HEK293 (cell line): ENCODE measurements at regions not wholly inside any gene's neighbourhood (a gene's known extent, or its start where the extent isn't known, plus 50 kb on each side); places are given as distances from the start of the nearest gene placed in this dataset.

Experiments used
- CTCF ChIA-PET: fragments of 350-600 bp; formaldehyde crosslinking; extraction: SDS; loops from one replicate; lab custom pipeline; 2021; ENCODE audit warnings: antibody characterized with exemption; lab: Yijun Ruan, JAX
- POLR2A ChIA-PET: fragments of 300-600 bp; formaldehyde crosslinking; extraction: SDS; loops from one replicate; lab custom pipeline; 2020; ENCODE audit warnings: antibody characterized with exemption, inconsistent platforms; lab: Yijun Ruan, JAX
- H3K27ac ChIP-seq: fragments of 200-500 bp; sonication (Bioruptor generic); 2 replicates; pipeline ENCODE4 v1.5.1; 2014; ENCODE audit warnings: low read depth, low read length, control low read depth, inconsistent platforms; ENCODE audit errors: extremely low read depth
- H3K36me3 ChIP-seq, 2 experiments: fragments of 200-500 bp in 1 of 2; sonication (Bioruptor generic) in 1 of 2; 1 replicate in 1 of 2; 2 replicates in 1 of 2; pipeline ENCODE4 v1.5.1; 2014 to 2017; ENCODE audit warnings: inconsistent platforms in 2 of 2, low read length in 2 of 2; ENCODE audit not compliant: control insufficient read depth in 2 of 2, insufficient read depth in 1 of 2
- H3K4me1 ChIP-seq: fragments of 200-500 bp; sonication (Bioruptor generic); 2 replicates; pipeline ENCODE4 v1.5.1; 2014; ENCODE audit warnings: mild to moderate bottlenecking, low read length, inconsistent platforms; ENCODE audit not compliant: control insufficient read depth, insufficient read depth
- H3K4me3 ChIP-seq: 2 replicates; pipeline ENCODE4 v1.5.1; 2011; ENCODE audit warnings: low read depth, mild to moderate bottlenecking, control low read depth, low read length, moderate library complexity
- H3K9me3 ChIP-seq: fragments of 200-500 bp; sonication (Bioruptor generic); 2 replicates; pipeline ENCODE4 v1.5.1; 2014; ENCODE audit warnings: low read depth, low read length, inconsistent platforms; ENCODE audit not compliant: control insufficient read depth, insufficient read depth
- KLF10 ChIP-seq: fragments of 450-650 bp; IDR thresholded peaks from 2 replicates; pipeline ENCODE4 v1.5.1; 2018; ENCODE audit warnings: missing biosample characterization, mild to moderate bottlenecking, missing genetic modification characterization
- KLF9 ChIP-seq: fragments of 450-650 bp; formaldehyde crosslinking; IDR thresholded peaks from 2 replicates; pipeline ENCODE4 v1.5.1; 2016; ENCODE audit warnings: missing biosample characterization, missing genetic modification characterization, low read depth
- SETDB1 ChIP-seq: IDR thresholded peaks from one replicate; pipeline ENCODE4 v1.6.1; 2017; ENCODE audit warnings: mild to moderate bottlenecking, low read length, moderate library complexity, mixed read lengths; ENCODE audit not compliant: insufficient read length
- TCF7L2 ChIP-seq: IDR thresholded peaks from 2 replicates; pipeline ENCODE4 v1.6.1; 2011; ENCODE audit warnings: low read depth, mild to moderate bottlenecking, inconsistent platforms, low read length, moderate library complexity, borderline replicate concordance
- ZBTB17 ChIP-seq: fragments of 450-650 bp; formaldehyde crosslinking; IDR thresholded peaks from 2 replicates; pipeline ENCODE4 v1.5.1; 2016; ENCODE audit warnings: missing biosample characterization, missing genetic modification characterization
- ZBTB48 ChIP-seq: fragments of 450-650 bp; formaldehyde crosslinking; IDR thresholded peaks from 2 replicates; pipeline ENCODE4 v1.5.1; 2016; ENCODE audit warnings: missing biosample characterization, missing genetic modification characterization
- ZFHX2 ChIP-seq: fragments of 450-650 bp; formaldehyde crosslinking; conservative IDR thresholded peaks from 2 replicates; pipeline ENCODE4 v1.5.1; 2016; ENCODE audit warnings: missing biosample characterization, missing genetic modification characterization
- ZNF302 ChIP-seq: fragments of 450-650 bp; formaldehyde crosslinking; IDR thresholded peaks from 2 replicates; pipeline ENCODE4 v1.5.1; 2016; ENCODE audit warnings: missing biosample characterization, missing genetic modification characterization, low read depth
- ZNF335 ChIP-seq: fragments of 450-650 bp; formaldehyde crosslinking; conservative IDR thresholded peaks from 2 replicates; pipeline ENCODE4 v1.5.1; 2016; ENCODE audit warnings: missing biosample characterization, missing genetic modification characterization
- ZNF341 ChIP-seq: fragments of 450-650 bp; formaldehyde crosslinking; IDR thresholded peaks from 2 replicates; pipeline ENCODE4; 2016; ENCODE audit warnings: low read depth, missing biosample characterization, missing genetic modification characterization
- TF ChIP-seq, protein P1 (sequence below): fragments of 450-650 bp; formaldehyde crosslinking; IDR thresholded peaks from 2 replicates; pipeline ENCODE4 v1.5.1; 2016; ENCODE audit warnings: missing biosample characterization, missing genetic modification characterization
- TF ChIP-seq, protein P2 (sequence below): fragments of 450-650 bp; formaldehyde crosslinking; IDR thresholded peaks from 2 replicates; pipeline ENCODE4 v1.5.1; 2016; ENCODE audit warnings: missing biosample characterization, missing genetic modification characterization, low read depth
- TF ChIP-seq, protein P3 (sequence below): fragments of 450-650 bp; formaldehyde crosslinking; IDR thresholded peaks from 2 replicates; pipeline ENCODE4; 2016; ENCODE audit warnings: missing biosample characterization, missing genetic modification characterization

DNA sequence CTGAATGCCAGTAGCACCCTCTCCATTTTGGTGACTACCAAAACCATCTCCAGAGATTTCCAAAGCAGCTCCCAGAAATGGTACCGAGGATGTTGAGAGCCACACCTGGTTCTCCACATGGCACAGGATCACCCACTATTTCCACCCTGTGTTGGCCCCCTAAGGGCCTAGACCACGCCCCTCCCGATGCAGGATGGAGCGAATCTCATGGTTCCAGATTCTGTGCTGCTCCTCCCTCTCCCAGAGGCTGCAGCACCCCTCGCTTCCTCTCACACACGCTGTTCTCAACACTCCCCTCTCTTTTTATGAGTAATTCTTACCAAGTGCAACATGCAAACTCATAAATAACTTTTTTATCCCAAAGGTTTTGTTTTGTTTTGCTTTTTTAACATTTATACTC, 571.5 kb downstream of the STK39 start:
- TF ChIP-seq, protein P1, sequence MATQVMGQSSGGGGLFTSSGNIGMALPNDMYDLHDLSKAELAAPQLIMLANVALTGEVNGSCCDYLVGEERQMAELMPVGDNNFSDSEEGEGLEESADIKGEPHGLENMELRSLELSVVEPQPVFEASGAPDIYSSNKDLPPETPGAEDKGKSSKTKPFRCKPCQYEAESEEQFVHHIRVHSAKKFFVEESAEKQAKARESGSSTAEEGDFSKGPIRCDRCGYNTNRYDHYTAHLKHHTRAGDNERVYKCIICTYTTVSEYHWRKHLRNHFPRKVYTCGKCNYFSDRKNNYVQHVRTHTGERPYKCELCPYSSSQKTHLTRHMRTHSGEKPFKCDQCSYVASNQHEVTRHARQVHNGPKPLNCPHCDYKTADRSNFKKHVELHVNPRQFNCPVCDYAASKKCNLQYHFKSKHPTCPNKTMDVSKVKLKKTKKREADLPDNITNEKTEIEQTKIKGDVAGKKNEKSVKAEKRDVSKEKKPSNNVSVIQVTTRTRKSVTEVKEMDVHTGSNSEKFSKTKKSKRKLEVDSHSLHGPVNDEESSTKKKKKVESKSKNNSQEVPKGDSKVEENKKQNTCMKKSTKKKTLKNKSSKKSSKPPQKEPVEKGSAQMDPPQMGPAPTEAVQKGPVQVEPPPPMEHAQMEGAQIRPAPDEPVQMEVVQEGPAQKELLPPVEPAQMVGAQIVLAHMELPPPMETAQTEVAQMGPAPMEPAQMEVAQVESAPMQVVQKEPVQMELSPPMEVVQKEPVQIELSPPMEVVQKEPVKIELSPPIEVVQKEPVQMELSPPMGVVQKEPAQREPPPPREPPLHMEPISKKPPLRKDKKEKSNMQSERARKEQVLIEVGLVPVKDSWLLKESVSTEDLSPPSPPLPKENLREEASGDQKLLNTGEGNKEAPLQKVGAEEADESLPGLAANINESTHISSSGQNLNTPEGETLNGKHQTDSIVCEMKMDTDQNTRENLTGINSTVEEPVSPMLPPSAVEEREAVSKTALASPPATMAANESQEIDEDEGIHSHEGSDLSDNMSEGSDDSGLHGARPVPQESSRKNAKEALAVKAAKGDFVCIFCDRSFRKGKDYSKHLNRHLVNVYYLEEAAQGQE (tag by site-specific recombination): no peak
- TF ChIP-seq, protein P2, sequence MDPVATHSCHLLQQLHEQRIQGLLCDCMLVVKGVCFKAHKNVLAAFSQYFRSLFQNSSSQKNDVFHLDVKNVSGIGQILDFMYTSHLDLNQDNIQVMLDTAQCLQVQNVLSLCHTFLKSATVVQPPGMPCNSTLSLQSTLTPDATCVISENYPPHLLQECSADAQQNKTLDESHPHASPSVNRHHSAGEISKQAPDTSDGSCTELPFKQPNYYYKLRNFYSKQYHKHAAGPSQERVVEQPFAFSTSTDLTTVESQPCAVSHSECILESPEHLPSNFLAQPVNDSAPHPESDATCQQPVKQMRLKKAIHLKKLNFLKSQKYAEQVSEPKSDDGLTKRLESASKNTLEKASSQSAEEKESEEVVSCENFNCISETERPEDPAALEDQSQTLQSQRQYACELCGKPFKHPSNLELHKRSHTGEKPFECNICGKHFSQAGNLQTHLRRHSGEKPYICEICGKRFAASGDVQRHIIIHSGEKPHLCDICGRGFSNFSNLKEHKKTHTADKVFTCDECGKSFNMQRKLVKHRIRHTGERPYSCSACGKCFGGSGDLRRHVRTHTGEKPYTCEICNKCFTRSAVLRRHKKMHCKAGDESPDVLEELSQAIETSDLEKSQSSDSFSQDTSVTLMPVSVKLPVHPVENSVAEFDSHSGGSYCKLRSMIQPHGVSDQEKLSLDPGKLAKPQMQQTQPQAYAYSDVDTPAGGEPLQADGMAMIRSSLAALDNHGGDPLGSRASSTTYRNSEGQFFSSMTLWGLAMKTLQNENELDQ (tag by site-specific recombination): no peak
- TF ChIP-seq KLF10 (tag by site-specific recombination): no peak
- CTCF ChIA-PET: no interaction called here
- H3K9me3 ChIP-seq: no peaks in the 10 kb centered on the region
- no peak overlapping the region for H3K27ac ChIP-seq
- no peak overlapping the region for H3K4me3 ChIP-seq
- H3K4me1 ChIP-seq: no peaks in the 10 kb centered on the region
- H3K36me3 ChIP-seq: no peaks in the 10 kb centered on the region
- POLR2A ChIA-PET: no interaction called here

DNA sequence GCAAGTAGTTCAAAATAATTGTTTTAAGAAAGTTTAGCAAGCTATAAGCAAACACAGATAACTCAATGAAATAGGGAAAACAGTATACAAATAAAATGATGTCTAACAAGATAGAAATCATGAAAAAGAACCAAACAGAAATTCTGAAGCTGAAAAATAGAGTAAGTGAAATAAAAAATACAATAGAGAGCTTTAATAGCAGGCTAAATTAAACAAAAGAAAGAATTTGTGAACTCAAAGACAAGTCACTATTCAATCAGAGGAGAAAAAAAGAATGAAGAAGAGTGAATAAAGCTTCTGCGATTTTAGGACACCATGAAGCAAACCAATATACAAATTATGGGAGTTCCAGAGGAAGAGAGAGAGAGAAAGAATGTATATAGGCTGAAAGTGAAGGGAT, 576.8 kb downstream of the STK39 start:
- H3K4me1 ChIP-seq: no peaks in the 10 kb centered on the region
- TF ChIP-seq ZBTB48 (tag by site-specific recombination) (no peak), SETDB1 (peak; percentile 54)
- H3K9me3 ChIP-seq: no peaks in the 10 kb centered on the region
- no peak overlapping the region for H3K4me3 ChIP-seq
- ChIA-PET POLR2A (no interaction called here), CTCF (no interaction called here)
- no peak overlapping the region for H3K27ac ChIP-seq
- H3K36me3 ChIP-seq: no peaks in the 10 kb centered on the region

DNA sequence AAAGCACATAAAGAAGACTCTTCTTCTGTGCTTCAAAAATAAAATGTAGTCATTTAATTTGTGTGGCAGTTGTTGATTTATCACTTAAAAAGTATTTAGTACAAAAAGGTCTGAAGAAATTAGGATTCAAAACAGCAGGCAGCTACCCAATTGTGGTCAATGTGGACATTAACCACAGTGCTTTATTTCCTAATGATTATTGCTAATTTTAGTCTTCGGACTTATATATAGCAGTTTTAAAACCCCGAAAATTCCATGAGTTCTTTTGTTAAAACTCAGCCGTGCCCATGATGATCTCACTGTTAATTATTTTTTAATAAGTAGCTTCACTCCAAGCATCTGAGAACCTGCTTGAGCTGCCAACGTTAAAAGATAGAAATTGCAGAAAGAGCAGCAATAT, 594.3 kb downstream of the STK39 start:
- Histone ChIP-seq H3K4me1 (no peaks in the 10 kb centered on the region), H3K27ac (no peak overlapping the region)
- POLR2A ChIA-PET: no interaction called here
- no peak for TF ChIP-seq TCF7L2
- TF ChIP-seq ZNF335 (tag by site-specific recombination): no peak
- TF ChIP-seq ZBTB17 (tag by site-specific recombination): no peak
- no peak for TF ChIP-seq ZNF302 (tag by site-specific recombination)
- TF ChIP-seq, protein P3, sequence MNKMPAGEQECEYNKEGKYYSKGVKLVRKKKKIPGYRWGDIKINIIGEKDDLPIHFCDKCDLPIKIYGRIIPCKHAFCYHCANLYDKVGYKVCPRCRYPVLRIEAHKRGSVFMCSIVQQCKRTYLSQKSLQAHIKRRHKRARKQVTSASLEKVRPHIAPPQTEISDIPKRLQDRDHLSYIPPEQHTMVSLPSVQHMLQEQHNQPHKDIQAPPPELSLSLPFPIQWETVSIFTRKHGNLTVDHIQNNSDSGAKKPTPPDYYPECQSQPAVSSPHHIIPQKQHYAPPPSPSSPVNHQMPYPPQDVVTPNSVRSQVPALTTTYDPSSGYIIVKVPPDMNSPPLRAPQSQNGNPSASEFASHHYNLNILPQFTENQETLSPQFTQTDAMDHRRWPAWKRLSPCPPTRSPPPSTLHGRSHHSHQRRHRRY: no peak
- no peak for TF ChIP-seq KLF9 (tag by site-specific recombination)
- TF ChIP-seq ZNF341: no peak
- TF ChIP-seq ZFHX2 (tag by site-specific recombination): no peak
- TF ChIP-seq, all 188 proteins: peak for 0
- Histone ChIP-seq H3K4me3 (no peak overlapping the region), H3K36me3 (no peaks in the 10 kb centered on the region), H3K9me3 (no peaks in the 10 kb centered on the region)
- CTCF ChIA-PET: no interaction called here
